GM19463 (cell line): ENCODE measurements at regions not wholly inside any gene's neighbourhood (a gene's known extent, or its start where the extent isn't known, plus 50 kb on each side); places are given as distances from the start of the nearest gene placed in this dataset.

Experiments used
- ATAC-seq: cut with Tn5 transposase; IDR thresholded peaks from one replicate; pipeline ENCODE4 v1.9.1; 2021; ENCODE audit warnings: mild to moderate bottlenecking, moderate library complexity; ENCODE audit not compliant: unreplicated experiment

GRCh38 chr21:16071761-16072160 is 342.0 kb downstream of the USP25 start:
- ATAC-seq, result no peak

DNA sequence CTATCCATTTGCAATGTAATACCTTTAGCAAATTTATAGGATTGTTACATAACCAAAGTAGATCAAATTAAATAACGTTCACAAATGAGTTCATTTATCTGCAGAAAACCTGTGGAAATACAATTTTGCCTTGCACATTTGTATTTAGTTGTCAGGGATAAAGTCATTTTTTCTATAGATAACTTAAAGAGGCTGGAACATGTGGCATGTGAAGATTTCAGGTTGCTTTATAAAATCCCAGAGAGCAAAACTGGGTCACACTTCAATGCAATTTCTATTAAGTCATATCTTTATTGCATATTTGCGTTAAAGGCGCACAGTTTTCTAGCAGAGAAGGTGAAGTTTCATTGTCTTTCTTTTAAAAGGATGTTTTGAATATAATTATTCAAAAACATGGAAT is 342.4 kb downstream of the USP25 start:
- no peak for ATAC-seq

- ATAC-seq, result no peak
These were observed 343.0 kb downstream of the USP25 start for GRCh38 chr21:16072737-16073136.

DNA sequence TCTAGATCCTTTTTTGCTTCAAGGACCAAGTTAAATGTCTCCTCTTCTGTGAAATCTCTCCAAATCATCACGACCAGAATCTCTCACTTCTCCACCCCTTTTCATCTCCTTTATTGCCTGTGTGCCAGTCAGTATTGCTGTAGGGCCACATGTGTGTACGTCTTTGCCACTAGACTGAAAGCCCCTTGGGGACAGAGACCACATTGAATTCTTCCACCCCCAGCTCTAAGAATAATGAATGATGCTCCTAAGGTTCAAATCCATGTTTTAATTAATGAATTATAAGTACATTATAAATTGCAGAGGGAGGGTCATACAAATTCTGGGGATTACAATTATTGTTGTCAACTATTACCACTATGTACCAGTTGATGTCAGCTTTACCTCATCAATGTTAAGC is 343.8 kb downstream of the USP25 start:
- no peak for ATAC-seq

GRCh38 chr21:16074950-16075489 is 345.2 kb downstream of the USP25 start:
- ATAC-seq, result no peak

- no peak for ATAC-seq
These were observed 346.0 kb downstream of the USP25 start for GRCh38 chr21:16075649-16076282.

- ATAC-seq, result no peak
These were observed 346.7 kb downstream of the USP25 start for GRCh38 chr21:16076465-16076864.

GRCh38 chr21:16078382-16078781 is 348.6 kb downstream of the USP25 start:
- no peak for ATAC-seq

- ATAC-seq, result no peak
These were observed 350.0 kb downstream of the USP25 start for GRCh38 chr21:16079830-16080229.

GRCh38 chr21:16081304-16081703 is 351.5 kb downstream of the USP25 start:
- ATAC-seq, result no peak

GRCh38 chr21:16082038-16082816 is 352.4 kb downstream of the USP25 start:
- peak; percentile 47 for ATAC-seq

DNA sequence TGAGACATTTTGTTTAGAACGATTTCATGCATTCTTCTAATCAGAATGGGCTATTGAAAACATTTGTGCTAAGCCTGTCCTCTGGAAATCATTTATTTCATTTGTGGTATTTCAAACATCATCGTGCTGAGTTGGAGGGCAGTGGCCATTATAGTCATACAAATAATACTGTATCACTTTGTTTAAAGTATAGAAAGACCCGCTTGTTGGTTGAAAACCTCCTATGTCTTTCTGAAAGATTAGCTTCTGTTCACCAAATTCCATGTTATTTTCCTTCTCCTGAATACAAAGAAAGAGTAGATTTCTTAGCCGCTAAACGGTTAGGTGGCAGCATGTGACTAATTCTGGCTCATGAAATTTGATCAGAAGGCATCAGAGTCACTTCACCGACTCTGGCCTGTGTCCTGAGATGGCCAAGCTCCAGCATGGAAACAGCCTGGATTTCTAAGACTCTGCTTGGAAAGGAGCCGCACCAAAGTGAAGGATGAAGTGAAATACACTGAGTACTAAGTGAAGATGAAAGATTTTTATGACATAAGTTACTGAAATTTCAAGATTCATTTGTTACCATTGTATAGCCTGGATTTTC is 355.1 kb downstream of the USP25 start:
- ATAC-seq, result no peak

GRCh38 chr21:16085421-16085820 is 355.6 kb downstream of the USP25 start:
- no peak for ATAC-seq

DNA sequence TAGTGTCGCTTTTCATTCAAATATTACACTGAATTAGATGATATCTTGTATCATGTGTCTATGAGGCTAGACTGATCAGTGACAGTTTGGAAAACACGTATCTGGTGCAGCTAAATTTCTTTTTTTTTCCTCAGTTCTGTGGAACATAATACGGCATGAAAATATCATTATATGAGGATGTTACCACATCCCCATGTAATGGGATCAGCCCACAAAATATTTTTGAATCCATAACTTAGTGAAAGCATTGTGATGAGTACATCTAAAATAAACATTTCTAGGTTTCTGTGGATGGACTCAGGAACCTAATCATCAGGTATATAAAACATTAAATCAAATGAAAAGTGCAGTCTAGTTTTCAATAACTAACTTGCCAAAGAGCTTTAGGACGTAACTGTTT is 356.3 kb downstream of the USP25 start:
- no peak for ATAC-seq

DNA sequence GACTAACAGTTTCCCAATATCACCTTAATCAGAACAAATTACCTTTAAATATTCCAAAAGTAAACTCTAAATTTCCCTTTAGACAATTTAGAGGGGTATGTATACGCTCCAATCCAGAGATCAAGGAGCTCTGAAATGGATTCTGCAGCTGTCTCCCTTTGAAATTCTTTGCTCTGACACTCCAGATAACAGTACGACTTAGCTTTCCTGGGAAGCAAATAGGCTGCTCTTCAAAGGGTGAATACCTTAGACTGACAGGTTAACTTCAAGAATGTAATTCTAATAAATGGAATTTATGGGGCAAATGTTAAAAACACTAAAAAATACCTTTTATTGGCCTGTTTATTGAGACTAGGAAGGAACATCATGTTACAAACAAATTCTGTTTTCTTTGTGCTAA is 357.2 kb downstream of the USP25 start:
- ATAC-seq, result no peak

DNA sequence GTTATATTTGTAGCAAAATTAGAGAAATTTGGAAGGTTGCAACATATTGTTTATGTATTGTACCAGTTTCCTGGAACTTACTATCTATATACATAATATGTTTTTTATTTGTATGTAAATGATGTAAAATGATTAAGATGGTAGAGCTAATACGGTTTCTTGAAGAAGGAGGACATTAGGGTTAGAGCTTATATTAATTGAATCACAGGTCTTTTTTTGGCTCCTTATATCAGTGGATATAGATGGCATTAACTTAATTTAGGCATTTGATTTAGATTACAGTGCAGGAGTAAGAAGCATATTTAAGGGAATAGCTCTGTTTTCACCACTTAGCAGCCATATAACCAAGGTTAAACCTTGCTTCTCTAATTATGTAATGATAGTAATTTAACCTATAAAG is 357.7 kb downstream of the USP25 start:
- ATAC-seq, result no peak

DNA sequence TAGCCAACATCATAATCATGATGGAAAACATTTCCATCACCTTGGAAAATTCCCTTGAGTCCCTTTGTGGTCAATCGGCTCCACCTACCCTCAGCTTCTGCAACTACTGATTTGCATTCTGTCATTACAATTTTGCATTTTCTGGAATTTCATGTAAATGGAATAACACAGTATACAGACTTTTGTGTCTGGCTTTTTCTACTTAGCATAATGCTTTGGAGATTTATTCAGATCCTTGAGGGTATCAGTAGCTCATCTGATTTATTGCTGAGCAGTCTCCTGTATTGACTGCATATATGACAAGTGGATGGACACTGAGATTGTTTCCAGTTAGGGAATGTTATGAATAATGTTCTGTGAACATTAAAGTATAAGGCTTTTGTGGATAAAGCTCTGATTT is 358.3 kb downstream of the USP25 start:
- ATAC-seq, result no peak

- ATAC-seq, result no peak
These were observed 365.2 kb downstream of the USP25 start for GRCh38 chr21:16095005-16095404.

DNA sequence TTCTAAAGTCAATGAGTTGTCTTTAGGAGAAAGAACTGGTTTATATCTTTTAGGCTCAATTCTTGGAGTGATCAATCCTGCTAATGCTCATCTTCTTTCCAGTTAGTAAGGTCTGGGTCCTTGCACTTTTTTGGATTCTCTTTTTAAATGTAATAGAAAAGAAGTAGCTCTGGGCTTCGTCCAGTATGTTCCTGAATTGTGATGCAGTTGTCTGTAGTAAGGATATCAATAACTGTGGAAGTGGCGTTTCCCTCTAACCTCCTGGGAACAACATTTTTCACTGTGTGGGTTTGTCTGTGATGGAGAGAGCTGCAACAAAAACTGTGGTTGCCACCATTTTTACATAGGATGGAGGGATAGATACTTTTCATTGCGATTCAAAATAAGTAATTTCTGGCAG is 367.2 kb downstream of the USP25 start:
- ATAC-seq, result no peak

DNA sequence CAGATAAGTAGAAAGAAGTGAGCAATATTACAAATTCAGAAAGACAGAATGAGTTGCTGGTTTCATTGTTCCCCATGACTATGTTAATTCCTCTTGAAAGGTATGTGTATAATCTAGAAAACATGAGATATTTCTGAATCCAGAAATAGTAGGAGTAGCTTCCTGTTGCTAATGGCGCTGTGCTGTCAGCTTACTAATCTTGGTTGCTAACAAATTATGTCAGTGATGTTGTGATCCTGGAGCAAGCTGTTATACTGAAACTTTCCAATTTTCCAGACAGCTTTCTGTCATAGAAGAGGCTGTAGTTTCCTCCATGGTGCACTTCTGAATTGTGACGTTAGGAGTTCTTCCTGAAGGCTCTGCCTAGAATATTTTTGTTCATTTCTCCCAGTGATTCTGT is 372.3 kb downstream of the USP25 start:
- no peak for ATAC-seq

GRCh38 chr21:16108561-16109075 is 378.8 kb downstream of the USP25 start:
- ATAC-seq, result no peak
